K562 (cell line): ENCODE measurements at regions not wholly inside any gene's neighbourhood (a gene's known extent, or its start where the extent isn't known, plus 50 kb on each side); places are given as distances from the start of the nearest gene placed in this dataset.

Experiments used
- ATAC-seq: fragments of 200-7000 bp; cut with Tn5 transposase; 3 replicates; pipeline ENCODE4 v1.9.1; 2020; ENCODE audit warnings: moderate library complexity
- BruUV-seq: library from RNA; stranded (reverse); fragments of 400-500 nt; replicated peaks from 2 replicates; lab custom pipeline; 2021; lab: Mats Ljungman, UMichigan
- CTCF ChIA-PET: fragments of 300-600 bp; formaldehyde crosslinking; extraction: SDS; loops from one replicate; lab custom pipeline; 2021; ENCODE audit warnings: low intra/inter-chr PET ratio; lab: Yijun Ruan, JAX
- POLR2A ChIA-PET: fragments of 300-600, 350-650 bp; sonication (Branson Sonifier 250); formaldehyde crosslinking; extraction: SDS; loops from one replicate; lab custom pipeline; 2021; ENCODE audit warnings: antibody characterized with exemption, inconsistent platforms; lab: Yijun Ruan, JAX
- DNase-seq, 4 experiments: peaks; one replicate each; pipeline versions ENCODE4 v3.0.0 to v3.0.0-alpha.2; 2011 to 2018; ENCODE audit warnings: low spot score in 3 of 4, mixed read lengths in 3 of 4; ENCODE audit errors: extremely low read depth in 1 of 4
- FAIRE-seq: peaks from 2 replicates; lab custom pipeline; 2011; peaks lifted over from hg19 to GRCh38; lab: Jason Lieb, UNC
- H2AFZ ChIP-seq: 2 replicates; pipeline ENCODE4 v1.6.0; 2011; ENCODE audit warnings: low read depth, low read length, control low read depth, inconsistent platforms
- H3K27ac ChIP-seq: fragments of 200-600 bp; 3 replicates; pipeline ENCODE4 v1.8.0; 2011; ENCODE audit warnings: low read depth, mild to moderate bottlenecking, control low read depth, inconsistent platforms, low read length, moderate library complexity, mixed read lengths; ENCODE audit errors: extremely low read depth
- H3K27me3 ChIP-seq, 2 experiments: fragments of 300-600 bp in 1 of 2; 2 replicates in 1 of 2; 3 replicates in 1 of 2; pipeline versions ENCODE4 v1.6.0 to v1.8.0; 2011; ENCODE audit warnings: inconsistent platforms in 2 of 2, low read length in 2 of 2, mild to moderate bottlenecking in 1 of 2, mixed read lengths in 1 of 2, moderate library complexity in 1 of 2; ENCODE audit not compliant: control insufficient read depth in 2 of 2, insufficient read depth in 2 of 2
- H3K36me3 ChIP-seq: fragments of 300-600 bp; 3 replicates; pipeline ENCODE4 v1.8.0; 2011; ENCODE audit warnings: mild to moderate bottlenecking, low read length, inconsistent platforms; ENCODE audit not compliant: control insufficient read depth, insufficient read depth
- H3K4me1 ChIP-seq, 2 experiments: fragments of 200-600 bp in 1 of 2; replicated peaks in 1 of 2; 2 replicates in 1 of 2; 3 replicates in 1 of 2; pipeline versions ENCODE4 v1.5.1 to v1.8.0; 2011; ENCODE audit warnings: inconsistent platforms in 2 of 2, low read length in 2 of 2, mild to moderate bottlenecking in 1 of 2, mixed read lengths in 1 of 2, moderate library complexity in 1 of 2; ENCODE audit not compliant: control insufficient read depth in 2 of 2, insufficient read depth in 2 of 2
- H3K4me2 ChIP-seq: 2 replicates; pipeline ENCODE4 v1.6.1; 2011; ENCODE audit warnings: low read length, control low read depth, inconsistent platforms, mixed read lengths; ENCODE audit not compliant: insufficient read depth
- H3K4me3 ChIP-seq: fragments of 200-600 bp; sonication (generic), shearing (Covaris generic); 2 replicates; pipeline ENCODE4 v1.5.1; 2016; ENCODE audit warnings: control low read depth, inconsistent platforms
- H3K79me2 ChIP-seq: fragments of 200-600 bp; 3 replicates; pipeline ENCODE4 v1.8.0; 2011; ENCODE audit warnings: low read length, inconsistent platforms; ENCODE audit not compliant: control insufficient read depth, insufficient read depth
- H3K9ac ChIP-seq, 2 experiments: 2 replicates each; pipeline versions ENCODE4 v1.6.0 to v1.6.1; 2011; ENCODE audit warnings: low read depth in 2 of 2, low read length in 2 of 2, control low read depth in 1 of 2, inconsistent platforms in 1 of 2, mild to moderate bottlenecking in 1 of 2, mixed read lengths in 1 of 2; ENCODE audit not compliant: insufficient read depth in 1 of 2
- H3K9me1 ChIP-seq: one replicate; pipeline ENCODE4 v1.6.0; 2011; ENCODE audit warnings: inconsistent platforms, mild to moderate bottlenecking, low read length, moderate library complexity; ENCODE audit not compliant: control insufficient read depth, insufficient read depth
- H3K9me3 ChIP-seq: replicated peaks from 2 replicates; pipeline ENCODE4 v1.5.1; 2011; ENCODE audit warnings: low read depth, low read length, inconsistent platforms; ENCODE audit not compliant: control insufficient read depth, insufficient read depth
- H4K20me1 ChIP-seq: replicated peaks from 2 replicates; pipeline ENCODE4 v1.6.1; 2011; ENCODE audit warnings: low read length, inconsistent platforms, mixed read lengths; ENCODE audit not compliant: control insufficient read depth, insufficient read depth
- CAMTA2 ChIP-seq: fragments of 250-450 bp; sonication (Bioruptor Pico); conservative IDR thresholded peaks from 2 replicates; pipeline ENCODE4 v1.5.1; 2022
- CBX2 ChIP-seq: fragments of 200-600 bp; sonication (generic); IDR thresholded peaks from one replicate; pipeline ENCODE4 v1.6.1; 2012; ENCODE audit warnings: mild to moderate bottlenecking, low read length, inconsistent platforms; ENCODE audit not compliant: insufficient read depth, poor library complexity, severe bottlenecking
- CTCF ChIP-seq, 3 experiments: IDR thresholded peaks in 2 of 3; conservative IDR thresholded peaks in 1 of 3; 2 replicates each; pipeline ENCODE4 v1.5.1; 2011 to 2012; ENCODE audit warnings: low read length in 3 of 3, mild to moderate bottlenecking in 3 of 3, control low read depth in 2 of 3, improper control_type of control experiment in 1 of 3, inconsistent platforms in 1 of 3, low read depth in 1 of 3, mixed read lengths in 1 of 3, moderate library complexity in 1 of 3; ENCODE audit not compliant: insufficient read depth in 2 of 3
- GATAD2B ChIP-seq: fragments of 450-650 bp; IDR thresholded peaks from 2 replicates; pipeline ENCODE4 v1.6.1; 2017; ENCODE audit warnings: mild to moderate bottlenecking, borderline replicate concordance
- MEF2D ChIP-seq: conservative IDR thresholded peaks from 2 replicates; pipeline ENCODE4 v1.6.1; 2016; ENCODE audit warnings: low read depth, missing genetic modification characterization, missing compliant biosample characterization
- PHTF2 ChIP-seq: fragments of 250-450 bp; sonication (Bioruptor Pico); IDR thresholded peaks from 2 replicates; pipeline ENCODE4 v1.5.0; 2021; ENCODE audit warnings: mild to moderate bottlenecking
- RAD21 ChIP-seq, 2 experiments: fragments of 250-450 bp in 1 of 2; fragments of 450-650 bp in 1 of 2; sonication (Bioruptor Pico) in 1 of 2; formaldehyde crosslinking in 1 of 2; IDR thresholded peaks in 1 of 2; conservative IDR thresholded peaks in 1 of 2; 2 replicates each; pipeline versions ENCODE4 v1.4.0 to v1.8.0; 2020 to 2022; ENCODE audit warnings: mild to moderate bottlenecking in 2 of 2, moderate library complexity in 1 of 2
- ZBTB49 ChIP-seq: sonication (generic); formaldehyde crosslinking; IDR thresholded peaks from 2 replicates; pipeline ENCODE4 v1.8.0; 2022; ENCODE audit warnings: missing genetic modification reagents, mild to moderate bottlenecking, borderline replicate concordance
- ZBTB8A ChIP-seq: fragments of 450-650 bp; IDR thresholded peaks from 2 replicates; pipeline ENCODE4 v1.6.1; 2018; ENCODE audit warnings: mild to moderate bottlenecking, moderate library complexity; ENCODE audit not compliant: partially characterized antibody
- ZKSCAN3 ChIP-seq: fragments of 250-450 bp; sonication (Bioruptor Pico); IDR thresholded peaks from 2 replicates; pipeline ENCODE4 v1.4.0; 2020
- WGBS: fragments of 100-300 bp; shearing (Covaris generic); methylation state at CpG from one replicate; pipeline ENCODE4 v1.1.6; 2016; ENCODE audit warnings: low coverage, mixed read lengths; ENCODE audit not compliant: insufficient coverage; ENCODE audit errors: missing lambda C conversion rate; 5-methylcytosine and 5-hydroxymethylcytosine counted together
- in situ Hi-C: fragments of 300-500 bp; cut with MboI; formaldehyde crosslinking; loops from 4 replicates; pipeline ENCODE4 v1.15.0; 2018; ENCODE audit warnings: inconsistent platforms, mixed read lengths
- intact Hi-C: fragments of 100-400 bp; cut with micrococcal nuclease; formaldehyde crosslinking; loops from 2 replicates; pipeline ENCODE4 v1.14.2; 2022

- TF ChIP-seq CBX2 (no peak), ZBTB49 (CRISPR knock-in tag) (no peak), ZBTB8A (no peak), PHTF2 (no peak), GATAD2B (no peak), CTCF (IDR thresholded peaks at IDR 0.05 in 2 of 3, conservative IDR thresholded peaks at IDR 0.05 in 1 of 3; ENCODE audit: insufficient read depth in 2 of 3, low read depth in 1 of 3, low read length in 3 of 3) (peak in 1 of 3 experiments; percentile 23; a peak in 1 of 6 replicates), RAD21 (CRISPR knock-in tag; conservative IDR thresholded peaks at IDR 0.05 in 1 of 2, IDR thresholded peaks at IDR 0.05 in 1 of 2) (peak; percentile 34 to 59; a peak in 3 of 4 replicates), CAMTA2 (CRISPR knock-in tag) (no peak), ZKSCAN3 (CRISPR knock-in tag) (peak; percentile 78; the same call in 1 of the 2 replicates), MEF2D (tag) (no peak)
- TF ChIP-seq, all 486 proteins: peak for 3
- no peaks in the 10 kb centered on the region for H3K79me2 ChIP-seq
- BruUV-seq, result no TSS peak
- H3K27me3 ChIP-seq, result no peaks in the 10 kb centered on the region
- in situ Hi-C loops, result no loop called here
- no peak overlapping the region for H2AFZ ChIP-seq
- DNase-seq, result no peak
- no peak for FAIRE-seq
- ChIA-PET POLR2A (interaction anchor here (0.7 kb wide), 1 partner anchor 10 kb away, joined by 3 read pairs; no protein-coding TSS in a partner anchor), CTCF (no interaction called here)
- H3K9me1 ChIP-seq, result no peaks in the 10 kb centered on the region
- no peak overlapping the region for H3K4me2 ChIP-seq
- no peak overlapping the region for H3K27ac ChIP-seq
- H4K20me1 ChIP-seq, result no peaks in the 10 kb centered on the region
- intact Hi-C loops, result no loop called here
- no peaks in the 10 kb centered on the region for H3K9me3 ChIP-seq
- 0% methylated on average over 3 of the region's 3 CpGs for WGBS
- no peak overlapping the region for H3K4me3 ChIP-seq
- H3K9ac ChIP-seq, result no peak overlapping the region
- no peaks in the 10 kb centered on the region for H3K36me3 ChIP-seq
- no peak for ATAC-seq
- H3K4me1 ChIP-seq, result no peaks in the 10 kb centered on the region
Observed at GRCh38 chr7:37558320-37559096, 109.8 kb upstream of the ELMO1 start.
